GM12878 (cell line): ENCODE measurements at regions not wholly inside any gene's neighbourhood (a gene's known extent, or its start where the extent isn't known, plus 50 kb on each side); places are given as distances from the start of the nearest gene placed in this dataset.

Source experiments
- CBFB ChIP-seq: IDR thresholded peaks from 2 replicates; pipeline ENCODE4 v1.6.1; 2016; ENCODE audit warnings: antibody characterized with exemption, low read depth
- EZH2 ChIP-seq: IDR thresholded peaks from 2 replicates; pipeline ENCODE4 v1.6.1; 2012; ENCODE audit warnings: low read depth, mild to moderate bottlenecking, control low read depth, inconsistent platforms, low read length, borderline replicate concordance; ENCODE audit not compliant: control insufficient read depth
- HCFC1 ChIP-seq: fragments of 150-350 bp; IDR thresholded peaks from 2 replicates; pipeline ENCODE4 v1.6.1; 2014; ENCODE audit warnings: low read length
- KDM1A ChIP-seq: fragments of 200-600 bp; sonication (generic); IDR thresholded peaks from 2 replicates; pipeline ENCODE4 v1.6.1; 2016; ENCODE audit warnings: borderline replicate concordance
- RCOR1 ChIP-seq: conservative IDR thresholded peaks from 2 replicates; pipeline ENCODE4 v1.6.1; 2012; ENCODE audit warnings: low read depth, low read length, improper control_type of control experiment
- TAF1 ChIP-seq: IDR thresholded peaks from 2 replicates; pipeline ENCODE4 v1.6.1; 2011; ENCODE audit warnings: mild to moderate bottlenecking, low read depth, low read length, borderline replicate concordance
- TF ChIP-seq, protein P1 (sequence below), 3 experiments: IDR thresholded peaks in 2 of 3; conservative IDR thresholded peaks in 1 of 3; 2 replicates each; pipeline ENCODE4 v1.5.1; 2011; ENCODE audit warnings: low read depth in 3 of 3, low read length in 3 of 3, mild to moderate bottlenecking in 3 of 3, control low read depth in 2 of 3, moderate library complexity in 2 of 3, inconsistent platforms in 1 of 3, mixed read lengths in 1 of 3; ENCODE audit not compliant: control insufficient read depth in 2 of 3, insufficient read depth in 1 of 3; ENCODE audit errors: extremely low read depth in 1 of 3
- TF ChIP-seq, protein P2 (sequence below): IDR thresholded peaks from 2 replicates; pipeline ENCODE4 v1.6.1; 2011; ENCODE audit warnings: low read depth, low read length, improper control_type of control experiment, borderline replicate concordance

DNA sequence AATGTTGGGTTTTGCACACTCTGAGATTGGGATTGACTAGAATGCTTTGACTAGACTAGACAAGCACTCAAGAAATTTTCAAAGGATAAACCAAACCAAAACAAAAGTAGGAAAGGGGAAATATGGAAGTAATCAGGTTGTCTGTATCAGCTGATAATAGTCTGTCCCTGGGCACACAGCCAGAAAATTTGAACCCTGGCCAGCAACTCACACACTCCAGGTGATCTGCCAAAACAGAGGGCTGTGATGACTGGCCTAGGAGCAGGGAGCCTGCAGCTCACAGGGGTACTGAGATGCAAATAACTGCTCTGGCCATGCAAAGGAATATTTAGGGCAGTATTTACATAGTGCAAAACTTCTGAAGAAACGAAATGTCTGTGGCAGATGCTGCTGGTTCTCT, 112.3 kb upstream of the SMIM23 start:
- TF ChIP-seq, protein P1, sequence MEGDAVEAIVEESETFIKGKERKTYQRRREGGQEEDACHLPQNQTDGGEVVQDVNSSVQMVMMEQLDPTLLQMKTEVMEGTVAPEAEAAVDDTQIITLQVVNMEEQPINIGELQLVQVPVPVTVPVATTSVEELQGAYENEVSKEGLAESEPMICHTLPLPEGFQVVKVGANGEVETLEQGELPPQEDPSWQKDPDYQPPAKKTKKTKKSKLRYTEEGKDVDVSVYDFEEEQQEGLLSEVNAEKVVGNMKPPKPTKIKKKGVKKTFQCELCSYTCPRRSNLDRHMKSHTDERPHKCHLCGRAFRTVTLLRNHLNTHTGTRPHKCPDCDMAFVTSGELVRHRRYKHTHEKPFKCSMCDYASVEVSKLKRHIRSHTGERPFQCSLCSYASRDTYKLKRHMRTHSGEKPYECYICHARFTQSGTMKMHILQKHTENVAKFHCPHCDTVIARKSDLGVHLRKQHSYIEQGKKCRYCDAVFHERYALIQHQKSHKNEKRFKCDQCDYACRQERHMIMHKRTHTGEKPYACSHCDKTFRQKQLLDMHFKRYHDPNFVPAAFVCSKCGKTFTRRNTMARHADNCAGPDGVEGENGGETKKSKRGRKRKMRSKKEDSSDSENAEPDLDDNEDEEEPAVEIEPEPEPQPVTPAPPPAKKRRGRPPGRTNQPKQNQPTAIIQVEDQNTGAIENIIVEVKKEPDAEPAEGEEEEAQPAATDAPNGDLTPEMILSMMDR (IDR thresholded peaks at IDR 0.05 in 2 of 3, conservative IDR thresholded peaks at IDR 0.05 in 1 of 3; ENCODE audit: control insufficient read depth in 2 of 3, extremely low read depth in 1 of 3, insufficient read depth in 1 of 3, low read depth in 3 of 3, low read length in 3 of 3): no peak
- TF ChIP-seq EZH2 (no peak), HCFC1 (no peak), KDM1A (no peak), RCOR1 (no peak), CBFB (no peak), TAF1 (no peak)
- TF ChIP-seq, protein P2, sequence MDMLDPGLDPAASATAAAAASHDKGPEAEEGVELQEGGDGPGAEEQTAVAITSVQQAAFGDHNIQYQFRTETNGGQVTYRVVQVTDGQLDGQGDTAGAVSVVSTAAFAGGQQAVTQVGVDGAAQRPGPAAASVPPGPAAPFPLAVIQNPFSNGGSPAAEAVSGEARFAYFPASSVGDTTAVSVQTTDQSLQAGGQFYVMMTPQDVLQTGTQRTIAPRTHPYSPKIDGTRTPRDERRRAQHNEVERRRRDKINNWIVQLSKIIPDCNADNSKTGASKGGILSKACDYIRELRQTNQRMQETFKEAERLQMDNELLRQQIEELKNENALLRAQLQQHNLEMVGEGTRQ: no peak
